ENCODE measurements at regions not wholly inside any gene's neighbourhood (a gene's known extent, or its start where the extent isn't known, plus 50 kb on each side); places are given as distances from the start of the nearest gene placed in this dataset.

DNA sequence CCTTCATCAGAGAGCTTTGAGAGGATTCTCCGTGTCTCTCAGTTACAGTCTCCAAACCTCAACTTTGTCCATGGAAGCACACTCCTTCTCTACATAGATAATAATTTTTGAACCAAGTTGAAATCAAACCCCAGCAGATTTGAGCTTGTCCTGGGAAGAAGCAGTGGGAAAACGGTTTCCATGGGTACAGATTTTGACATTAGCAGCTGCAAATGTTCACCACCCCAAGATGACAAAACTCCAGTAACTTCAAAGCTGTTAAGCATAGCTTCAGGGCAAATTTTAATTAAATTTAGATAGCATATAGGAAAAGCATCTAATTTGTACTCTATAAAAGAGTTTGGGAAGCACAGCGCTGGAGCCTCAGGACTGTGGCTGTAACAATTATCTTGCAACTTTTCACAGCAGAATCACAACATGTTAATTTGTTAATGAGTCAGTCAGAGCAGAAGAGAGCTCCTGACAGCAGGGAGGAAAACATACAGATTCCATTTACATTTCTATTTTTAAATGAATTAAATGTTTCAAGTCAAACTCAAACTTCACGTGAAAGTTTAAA, 240.7 kb downstream of the BMP7 start:
- POLR2A ChIA-PET: interaction anchor here (0.9 to 1.8 kb wide), 7 partner anchors 13 to 397 kb away, joined by 3 to 6 read pairs (median 4); partner anchors contain the start of gene TFAP2C

DNA sequence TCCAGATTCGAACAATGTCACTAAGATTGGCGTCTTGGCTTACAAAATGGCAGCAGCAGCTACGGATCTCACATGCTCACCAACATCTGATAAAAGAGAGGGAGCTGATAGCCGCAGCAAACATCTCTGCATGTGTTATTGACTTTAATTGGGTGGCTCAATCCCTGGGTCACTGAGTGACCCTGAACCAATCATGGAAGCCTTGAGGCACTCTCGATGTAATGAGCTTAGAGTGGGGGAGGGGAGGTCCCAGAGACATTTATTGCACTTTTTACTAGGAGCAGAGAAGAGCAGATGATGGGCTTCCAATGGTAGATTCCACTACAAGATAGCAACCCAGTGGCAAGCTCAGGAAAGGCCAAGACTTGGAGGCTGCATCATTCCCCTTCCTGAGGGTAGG, 238.7 kb downstream of the BMP7 start:
- POLR2A ChIA-PET: no interaction called here
- no peak overlapping the region for H3K4me3 Mint-ChIP-seq (ENCODE audit: unreplicated experiment)
- DNase-seq (ENCODE audit: unreplicated experiment): no peak
- no peaks in the 10 kb centered on the region for H3K4me1 Mint-ChIP-seq (ENCODE audit: insufficient read depth, unreplicated experiment)
- no peaks in the 10 kb centered on the region for H3K36me3 Mint-ChIP-seq (ENCODE audit: insufficient read depth, unreplicated experiment)
- CTCF ChIA-PET: interaction anchor here (0.5 to 1.7 kb wide), 5 partner anchors 10 to 422 kb away, joined by 3 to 5 read pairs (median 4); no protein-coding TSS in a partner anchor
- peaks cover 25% of the 10 kb centered on the region for H3K27me3 Mint-ChIP-seq (ENCODE audit: insufficient read depth, unreplicated experiment)
- BruUV-seq (replicated peaks): no TSS peak
- intact Hi-C loops (cut with micrococcal nuclease): no loop called here
- TF ChIP-seq, protein P1, sequence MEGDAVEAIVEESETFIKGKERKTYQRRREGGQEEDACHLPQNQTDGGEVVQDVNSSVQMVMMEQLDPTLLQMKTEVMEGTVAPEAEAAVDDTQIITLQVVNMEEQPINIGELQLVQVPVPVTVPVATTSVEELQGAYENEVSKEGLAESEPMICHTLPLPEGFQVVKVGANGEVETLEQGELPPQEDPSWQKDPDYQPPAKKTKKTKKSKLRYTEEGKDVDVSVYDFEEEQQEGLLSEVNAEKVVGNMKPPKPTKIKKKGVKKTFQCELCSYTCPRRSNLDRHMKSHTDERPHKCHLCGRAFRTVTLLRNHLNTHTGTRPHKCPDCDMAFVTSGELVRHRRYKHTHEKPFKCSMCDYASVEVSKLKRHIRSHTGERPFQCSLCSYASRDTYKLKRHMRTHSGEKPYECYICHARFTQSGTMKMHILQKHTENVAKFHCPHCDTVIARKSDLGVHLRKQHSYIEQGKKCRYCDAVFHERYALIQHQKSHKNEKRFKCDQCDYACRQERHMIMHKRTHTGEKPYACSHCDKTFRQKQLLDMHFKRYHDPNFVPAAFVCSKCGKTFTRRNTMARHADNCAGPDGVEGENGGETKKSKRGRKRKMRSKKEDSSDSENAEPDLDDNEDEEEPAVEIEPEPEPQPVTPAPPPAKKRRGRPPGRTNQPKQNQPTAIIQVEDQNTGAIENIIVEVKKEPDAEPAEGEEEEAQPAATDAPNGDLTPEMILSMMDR (IDR thresholded peaks at IDR 0.05; ENCODE audit: unreplicated experiment): no peak
- H3K9me3 Mint-ChIP-seq (ENCODE audit: unreplicated experiment): no peaks in the 10 kb centered on the region
- H3K27ac Mint-ChIP-seq (ENCODE audit: low read depth, unreplicated experiment): no peak overlapping the region

More for the DNA sequence above, 240.7 kb downstream of the BMP7 start:
- intact Hi-C loops (cut with micrococcal nuclease): no loop called here
- CTCF ChIA-PET: interaction anchor here (0.6 to 0.7 kb wide), 3 partner anchors 309 to 489 kb away, joined by 3 to 5 read pairs (median 3); no protein-coding TSS in a partner anchor
- BruUV-seq (replicated peaks): no TSS peak
- TF ChIP-seq, protein P1 (IDR thresholded peaks at IDR 0.05; ENCODE audit: unreplicated experiment): no peak
- Mint-ChIP-seq H3K4me3 (ENCODE audit: unreplicated experiment) (no peak overlapping the region), H3K27ac (ENCODE audit: low read depth, unreplicated experiment) (no peak overlapping the region), H3K36me3 (ENCODE audit: insufficient read depth, unreplicated experiment) (no peaks in the 10 kb centered on the region), H3K4me1 (ENCODE audit: insufficient read depth, unreplicated experiment) (no peaks in the 10 kb centered on the region), H3K9me3 (ENCODE audit: unreplicated experiment) (no peaks in the 10 kb centered on the region), H3K27me3 (ENCODE audit: insufficient read depth, unreplicated experiment) (peaks cover 46% of the 10 kb centered on the region)
- DNase-seq (ENCODE audit: unreplicated experiment): no peak

DNA sequence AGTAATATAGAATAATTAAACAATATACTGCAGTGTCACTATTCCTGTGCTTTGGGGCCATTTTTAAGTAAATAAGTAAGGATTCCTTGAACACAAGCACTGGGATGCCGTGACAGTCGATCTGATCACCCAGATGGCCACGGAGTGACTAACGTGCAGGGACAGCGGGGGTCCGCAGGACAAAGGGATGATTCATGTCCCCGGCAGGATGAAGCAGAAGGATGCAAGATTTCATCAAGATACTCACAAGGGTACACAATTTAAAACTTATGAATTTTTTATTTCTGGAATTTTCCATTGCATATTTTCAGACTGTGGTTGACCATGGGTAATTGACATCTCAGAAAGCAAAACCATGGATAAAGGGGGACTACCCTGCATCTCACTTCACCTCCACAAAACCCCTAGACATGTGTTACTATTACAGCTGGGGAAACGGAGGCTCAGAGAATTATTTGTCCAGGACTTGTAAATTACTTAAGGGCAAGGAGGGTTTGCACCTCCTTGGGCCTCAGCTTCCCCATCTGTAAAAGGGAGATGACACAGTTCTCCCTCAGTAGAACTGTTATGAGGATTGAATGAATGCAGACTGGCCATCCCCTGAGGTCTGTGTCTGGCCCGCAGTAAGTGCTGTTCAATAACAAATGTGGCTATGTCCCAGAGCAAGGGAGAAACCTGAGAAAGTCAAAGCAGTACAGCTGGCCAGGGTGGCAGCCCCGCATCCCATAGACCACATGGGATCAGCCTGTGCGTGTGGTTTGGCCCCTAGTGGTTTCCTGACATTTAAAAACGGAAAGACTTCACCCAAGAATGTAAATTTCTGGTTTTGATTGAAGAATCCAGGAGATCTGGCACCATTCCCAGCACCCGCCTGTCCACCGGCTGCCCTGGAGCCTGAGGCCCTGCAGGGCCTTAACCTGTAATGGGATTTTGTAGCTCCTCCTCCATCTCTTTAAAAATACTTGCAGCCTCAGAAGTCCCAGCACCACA, 235.5 kb downstream of the BMP7 start:
- no TSS peak for BruUV-seq (replicated peaks)
- CTCF ChIA-PET: interaction anchor here (0.8 kb wide), 1 partner anchor 10 kb away, joined by 3 read pairs; no protein-coding TSS in a partner anchor
- TF ChIP-seq, protein P1 (IDR thresholded peaks at IDR 0.05; ENCODE audit: unreplicated experiment): no peak
- no peak overlapping the region for H3K4me3 Mint-ChIP-seq (ENCODE audit: unreplicated experiment)
- H3K36me3 Mint-ChIP-seq (ENCODE audit: insufficient read depth, unreplicated experiment): no peaks in the 10 kb centered on the region
- H3K27me3 Mint-ChIP-seq (ENCODE audit: insufficient read depth, unreplicated experiment): peaks cover 29% of the 10 kb centered on the region
- H3K27ac Mint-ChIP-seq (ENCODE audit: low read depth, unreplicated experiment): no peak overlapping the region
- intact Hi-C loops (cut with micrococcal nuclease): no loop called here
- POLR2A ChIA-PET: interaction anchor here (0.7 to 1.3 kb wide), 3 partner anchors 9 to 402 kb away, joined by 3 to 5 read pairs (median 3); partner anchors contain the start of gene TFAP2C
- DNase-seq (ENCODE audit: unreplicated experiment): peak; percentile 51
- H3K4me1 Mint-ChIP-seq (ENCODE audit: insufficient read depth, unreplicated experiment): no peaks in the 10 kb centered on the region
- H3K9me3 Mint-ChIP-seq (ENCODE audit: unreplicated experiment): peaks cover 6% of the 10 kb centered on the region

DNA sequence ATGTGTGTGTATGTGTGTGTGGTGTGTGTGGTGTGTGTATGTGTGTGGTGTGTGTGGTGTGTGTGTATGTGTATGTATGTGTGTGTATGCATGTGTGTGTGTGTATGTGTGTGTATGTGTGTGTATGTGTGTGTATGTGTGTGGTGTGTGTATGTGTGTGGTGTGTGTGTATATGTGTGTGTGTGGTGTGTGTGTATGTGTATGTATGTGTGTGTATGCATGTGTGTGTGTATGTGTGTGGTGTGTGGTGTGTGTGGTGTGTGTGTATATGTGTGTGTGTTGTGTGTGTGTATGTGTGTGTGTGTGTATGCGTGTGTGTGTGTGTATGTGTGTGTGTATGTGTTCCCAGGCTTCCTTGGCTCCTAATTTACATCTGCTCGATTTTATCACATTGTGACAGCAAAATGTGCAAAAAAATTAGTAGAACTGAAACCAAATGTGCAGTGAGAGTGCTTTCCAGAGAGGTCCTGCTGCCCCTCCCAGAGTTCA, 234.5 kb downstream of the BMP7 start:
- no TSS peak for BruUV-seq (replicated peaks)
- ChIA-PET CTCF (interaction anchor here (0.8 to 1.6 kb wide), 2 partner anchors 9 to 14 kb away, joined by 3 to 4 read pairs; no protein-coding TSS in a partner anchor), POLR2A (interaction anchor here (0.7 to 1.3 kb wide), 2 partner anchors 8 to 158 kb away, joined by 3 to 5 read pairs; no protein-coding TSS in a partner anchor)
- intact Hi-C loops (cut with micrococcal nuclease): no loop called here
- Mint-ChIP-seq H3K4me3 (ENCODE audit: unreplicated experiment) (no peak overlapping the region), H3K36me3 (ENCODE audit: insufficient read depth, unreplicated experiment) (no peaks in the 10 kb centered on the region), H3K9me3 (ENCODE audit: unreplicated experiment) (peaks cover 6% of the 10 kb centered on the region), H3K4me1 (ENCODE audit: insufficient read depth, unreplicated experiment) (no peaks in the 10 kb centered on the region), H3K27ac (ENCODE audit: low read depth, unreplicated experiment) (no peak overlapping the region), H3K27me3 (ENCODE audit: insufficient read depth, unreplicated experiment) (peaks cover 38% of the 10 kb centered on the region)
- no peak for DNase-seq (ENCODE audit: unreplicated experiment)
- TF ChIP-seq, protein P1 (IDR thresholded peaks at IDR 0.05; ENCODE audit: unreplicated experiment): no peak
